ENCODE measurements at regions not wholly inside any gene's neighbourhood (a gene's known extent, or its start where the extent isn't known, plus 50 kb on each side); places are given as distances from the start of the nearest gene placed in this dataset.

DNA sequence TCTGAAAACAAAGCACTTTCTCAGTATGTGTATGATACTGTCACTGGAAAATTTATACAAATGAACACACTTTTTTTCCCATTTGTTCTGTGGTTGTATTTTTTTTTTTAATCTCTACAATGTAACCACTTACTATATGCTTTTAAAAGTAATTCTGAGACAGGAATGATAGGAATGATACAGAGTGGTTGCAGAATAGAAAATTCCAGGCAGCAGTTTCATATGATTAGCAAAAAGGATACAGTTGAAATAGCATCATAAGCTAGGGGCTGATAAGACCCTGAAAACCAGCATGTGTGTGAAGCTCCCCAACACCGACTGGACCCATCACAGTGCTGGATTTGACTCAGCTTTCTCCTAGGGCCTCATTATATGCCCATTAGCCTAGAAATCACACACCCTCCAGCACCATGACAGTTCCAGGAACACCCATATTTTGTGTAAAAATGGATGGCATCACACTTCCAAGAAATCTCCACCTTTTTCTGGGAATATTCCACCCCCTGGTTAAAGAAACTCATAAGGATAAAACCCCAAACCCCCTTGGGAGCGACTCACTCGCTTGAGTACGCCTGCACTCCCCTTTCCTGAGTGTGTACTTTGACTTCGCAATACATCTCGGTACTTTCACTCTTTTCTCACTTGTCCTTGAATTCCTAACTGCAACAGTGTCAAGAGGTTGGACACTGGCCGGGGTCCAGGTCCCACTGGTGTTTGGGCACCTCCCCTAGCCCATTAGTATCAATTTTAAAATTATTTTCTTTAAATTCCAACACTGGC lies 77.4 kb upstream of the AGA start:
- ChIA-PET SMC1A (ENCODE audit: uncharacterized antibody, unreplicated experiment) (no interaction called here), POLR2A (no interaction called here), RAD21 (ENCODE audit: unreplicated experiment) (no interaction called here), CTCF (interaction anchor here (0.6 to 1.3 kb wide), 2 partner anchors 15 to 33 kb away, joined by 3 to 4 read pairs; no protein-coding TSS in a partner anchor)
- H2AFZ ChIP-seq (ENCODE audit: control insufficient read depth, low read depth, low read length), result no peak overlapping the region
- TF ChIP-seq GATAD2B (conservative IDR thresholded peaks at IDR 0.05; ENCODE audit: low read depth), result no peak
- no peak for TF ChIP-seq PML (IDR thresholded peaks at IDR 0.05; ENCODE audit: low read length)
- no peak for TF ChIP-seq WRNIP1 (IDR thresholded peaks at IDR 0.05; ENCODE audit: borderline replicate concordance, low read depth, low read length)
- TF ChIP-seq ZNF217 (IDR thresholded peaks at IDR 0.05), result no peak
- TF ChIP-seq, protein P1, sequence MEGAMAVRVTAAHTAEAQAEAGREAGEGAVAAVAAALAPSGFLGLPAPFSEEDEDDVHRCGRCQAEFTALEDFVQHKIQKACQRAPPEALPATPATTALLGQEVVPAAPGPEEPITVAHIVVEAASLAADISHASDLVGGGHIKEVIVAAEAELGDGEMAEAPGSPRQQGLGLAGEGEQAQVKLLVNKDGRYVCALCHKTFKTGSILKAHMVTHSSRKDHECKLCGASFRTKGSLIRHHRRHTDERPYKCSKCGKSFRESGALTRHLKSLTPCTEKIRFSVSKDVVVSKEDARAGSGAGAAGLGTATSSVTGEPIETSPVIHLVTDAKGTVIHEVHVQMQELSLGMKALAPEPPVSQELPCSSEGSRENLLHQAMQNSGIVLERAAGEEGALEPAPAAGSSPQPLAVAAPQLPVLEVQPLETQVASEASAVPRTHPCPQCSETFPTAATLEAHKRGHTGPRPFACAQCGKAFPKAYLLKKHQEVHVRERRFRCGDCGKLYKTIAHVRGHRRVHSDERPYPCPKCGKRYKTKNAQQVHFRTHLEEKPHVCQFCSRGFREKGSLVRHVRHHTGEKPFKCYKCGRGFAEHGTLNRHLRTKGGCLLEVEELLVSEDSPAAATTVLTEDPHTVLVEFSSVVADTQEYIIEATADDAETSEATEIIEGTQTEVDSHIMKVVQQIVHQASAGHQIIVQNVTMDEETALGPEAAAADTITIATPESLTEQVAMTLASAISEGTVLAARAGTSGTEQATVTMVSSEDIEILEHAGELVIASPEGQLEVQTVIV (IDR thresholded peaks at IDR 0.05; ENCODE audit: borderline replicate concordance, partially characterized antibody), result no peak
- no peak for TF ChIP-seq POLR2AphosphoS2 (IDR thresholded peaks at IDR 0.05; ENCODE audit: low read depth, low read length)
- no peak for TF ChIP-seq NBN (IDR thresholded peaks at IDR 0.05)
- H3K4me2 ChIP-seq (ENCODE audit: control insufficient read depth, insufficient read depth), result no peak overlapping the region
- no peak for DNase-seq (ENCODE audit: low read depth, low spot score)
- ATAC-seq, result no peak
- H3K9me3 ChIP-seq (replicated peaks; ENCODE audit: control insufficient read depth, insufficient read depth, low read length), result no peaks in the 10 kb centered on the region
- H3K4me1 ChIP-seq (ENCODE audit: control insufficient read depth, insufficient read depth, low read length), result no peaks in the 10 kb centered on the region
- H3K4me3 ChIP-seq, result no peak overlapping the region
- no peaks in the 10 kb centered on the region for H3K27me3 ChIP-seq (replicated peaks in 1 of 2; ENCODE audit: control insufficient read depth in 2 of 2, insufficient read depth in 2 of 2, low read length in 1 of 2)
- no TSS peak for BruUV-seq (replicated peaks)
- no peak for FAIRE-seq
- H3K36me3 ChIP-seq (ENCODE audit: control insufficient read depth in 2 of 2, insufficient read depth in 2 of 2, low read length in 1 of 2), result no peaks in the 10 kb centered on the region
- WGBS (ENCODE audit: insufficient coverage, insufficient replicate concordance, low lambda C conversion rate, missing lambda C conversion rate), result 45% methylated on average over 7 of the region's 7 CpGs
- intact Hi-C loops (cut with micrococcal nuclease; ENCODE audit: unreplicated experiment), result no loop called here
- in situ Hi-C loops (cut with MboI), result no loop called here
- no peak overlapping the region for H3K27ac ChIP-seq (ENCODE audit: control insufficient read depth, insufficient read depth)
- H3K9ac ChIP-seq (ENCODE audit: control insufficient read depth, insufficient read depth, low read length), result no peak overlapping the region
- H3K79me2 ChIP-seq (ENCODE audit: control insufficient read depth, insufficient read depth, low read length), result no peaks in the 10 kb centered on the region
- no peaks in the 10 kb centered on the region for H4K20me1 ChIP-seq (ENCODE audit: control insufficient read depth, insufficient read depth)

Measured in GM12878 (cell line).